SK-N-SH (cell line): ENCODE measurements at regions not wholly inside any gene's neighbourhood (a gene's known extent, or its start where the extent isn't known, plus 50 kb on each side); places are given as distances from the start of the nearest gene placed in this dataset.

Experiments
- CTCF ChIA-PET: fragments of 300-600, 350-600 bp; formaldehyde crosslinking; extraction: SDS; loops from one replicate; lab custom pipeline; 2021; lab: Yijun Ruan, JAX
- POLR2A ChIA-PET: fragments of 350-600 bp; sonication (Branson Sonifier 250); formaldehyde crosslinking; extraction: SDS; loops from one replicate; lab custom pipeline; 2020; ENCODE audit warnings: antibody characterized with exemption, inconsistent platforms; lab: Yijun Ruan, JAX
- DNase-seq: peaks from one replicate; pipeline ENCODE4 v3.0.0; 2012
- H2AFZ ChIP-seq: fragments of 200-600 bp; sonication (generic); 2 replicates; pipeline ENCODE4 v1.8.1; 2016; ENCODE audit warnings: antibody characterized with exemption, mild to moderate bottlenecking, low read depth
- H3F3A ChIP-seq: fragments of 200-600 bp; sonication (generic); replicated peaks from 2 replicates; pipeline ENCODE3; 2016; ENCODE audit warnings: antibody characterized with exemption, mild to moderate bottlenecking; ENCODE audit not compliant: insufficient read depth
- H3K27ac ChIP-seq, 2 experiments: fragments of 200-500 bp in 1 of 2; fragments of 200-600 bp in 1 of 2; sonication (Bioruptor generic) in 1 of 2; sonication (generic), shearing (Covaris generic) in 1 of 2; 2 replicates each; pipeline versions ENCODE4 v1.5.1 to v1.6.1; 2014 to 2016; ENCODE audit warnings: low read depth in 2 of 2, inconsistent platforms in 1 of 2, low read length in 1 of 2, mild to moderate bottlenecking in 1 of 2, mixed read lengths in 1 of 2
- H3K27me3 ChIP-seq: fragments of 200-600 bp; sonication (generic), shearing (Covaris generic); 2 replicates; pipeline ENCODE4 v1.6.1; 2016; ENCODE audit warnings: mixed run types; ENCODE audit not compliant: insufficient read depth
- H3K36me3 ChIP-seq, 2 experiments: fragments of 200-500 bp in 1 of 2; fragments of 200-600 bp in 1 of 2; sonication (Bioruptor generic) in 1 of 2; sonication (generic) in 1 of 2; replicated peaks in 1 of 2; 2 replicates each; pipeline versions ENCODE3 to v1.5.1; 2014 to 2016; ENCODE audit warnings: low read length in 1 of 2, mild to moderate bottlenecking in 1 of 2; ENCODE audit not compliant: insufficient read depth in 2 of 2, control insufficient read depth in 1 of 2
- H3K4me1 ChIP-seq, 2 experiments: fragments of 200-500 bp in 1 of 2; fragments of 200-600 bp in 1 of 2; sonication (Bioruptor generic) in 1 of 2; sonication (generic), shearing (Covaris generic) in 1 of 2; 2 replicates each; pipeline versions ENCODE4 v1.5.1 to v1.6.1; 2014 to 2016; ENCODE audit warnings: low read depth in 1 of 2, low read length in 1 of 2, mixed run types in 1 of 2; ENCODE audit not compliant: insufficient read depth in 2 of 2, control insufficient read depth in 1 of 2
- H3K4me2 ChIP-seq: fragments of 200-600 bp; sonication (generic), shearing (Covaris generic); 2 replicates; pipeline ENCODE4 v1.6.1; 2017; ENCODE audit warnings: mixed run types
- H3K4me3 ChIP-seq, 2 experiments: fragments of 200-500 bp in 1 of 2; fragments of 200-600 bp in 1 of 2; sonication (Bioruptor generic) in 1 of 2; sonication (generic), shearing (Covaris generic) in 1 of 2; 2 replicates each; pipeline versions ENCODE4 v1.5.1 to v1.8.1; 2014 to 2016; ENCODE audit warnings: low read depth in 2 of 2, inconsistent platforms in 1 of 2, low read length in 1 of 2, mild to moderate bottlenecking in 1 of 2, mixed read lengths in 1 of 2, moderate library complexity in 1 of 2
- H3K79me2 ChIP-seq: fragments of 200-600 bp; sonication (generic); 2 replicates; pipeline ENCODE4 v1.8.1; 2017; ENCODE audit warnings: mild to moderate bottlenecking; ENCODE audit not compliant: insufficient read depth
- H3K9ac ChIP-seq: fragments of 200-600 bp; sonication (generic); 2 replicates; pipeline ENCODE4 v1.6.1; 2017; ENCODE audit warnings: mixed run types
- H3K9me2 ChIP-seq: fragments of 200-600 bp; sonication (generic); 2 replicates; pipeline ENCODE4 v1.6.1; 2017; ENCODE audit warnings: mixed run types
- H3K9me3 ChIP-seq: fragments of 200-600 bp; sonication (generic); 2 replicates; pipeline ENCODE4 v1.6.1; 2017; ENCODE audit warnings: mixed run types, mild to moderate bottlenecking, moderate library complexity
- H4K20me1 ChIP-seq: fragments of 200-600 bp; sonication (generic); 2 replicates; pipeline ENCODE4 v1.6.1; 2017; ENCODE audit warnings: mild to moderate bottlenecking, mixed run types; ENCODE audit not compliant: insufficient read depth
- ELF1 ChIP-seq: IDR thresholded peaks from 2 replicates; pipeline ENCODE4 v1.4.0; 2012
- EZH2phosphoT487 ChIP-seq: fragments of 200-600 bp; sonication (generic); IDR thresholded peaks from 2 replicates; pipeline ENCODE4 v1.6.1; 2017; ENCODE audit warnings: low read depth, mixed run types, mild to moderate bottlenecking, antibody characterized with exemption, moderate library complexity, borderline replicate concordance
- FOXM1 ChIP-seq: IDR thresholded peaks from 2 replicates; pipeline ENCODE4 v1.4.0; 2012; ENCODE audit warnings: low read depth, mild to moderate bottlenecking
- GATA2 ChIP-seq: sonication (generic); formaldehyde crosslinking; IDR thresholded peaks from 2 replicates; pipeline ENCODE4 v1.5.0; 2020; ENCODE audit warnings: mild to moderate bottlenecking, missing genetic modification reagents
- JUND ChIP-seq: IDR thresholded peaks from 2 replicates; pipeline ENCODE4 v1.4.0; 2012
- MEF2A ChIP-seq: IDR thresholded peaks from 2 replicates; pipeline ENCODE4 v1.4.0; 2012; ENCODE audit warnings: low read depth, borderline replicate concordance
- NFIC ChIP-seq: IDR thresholded peaks from 2 replicates; pipeline ENCODE4 v1.4.0; 2012; ENCODE audit warnings: borderline replicate concordance
- NRF1 ChIP-seq: IDR thresholded peaks from 2 replicates; pipeline ENCODE4 v1.6.1; 2012; ENCODE audit warnings: low read depth, mild to moderate bottlenecking, low read length
- POLR2AphosphoS5 ChIP-seq: IDR thresholded peaks from 2 replicates; pipeline ENCODE4 v1.6.1; 2012; ENCODE audit warnings: low read depth, low read length
- RAD21 ChIP-seq: IDR thresholded peaks from 2 replicates; pipeline ENCODE4 v1.6.1; 2012; ENCODE audit warnings: mild to moderate bottlenecking, low read length
- RCOR1 ChIP-seq: fragments of 150-350 bp; IDR thresholded peaks from 2 replicates; pipeline ENCODE4 v1.6.1; 2017; ENCODE audit warnings: antibody characterized with exemption, low read length
- RFX5 ChIP-seq: IDR thresholded peaks from 2 replicates; pipeline ENCODE4 v1.6.1; 2012; ENCODE audit warnings: mild to moderate bottlenecking, improper control_type of control experiment, low read length
- SIN3A ChIP-seq: IDR thresholded peaks from 2 replicates; pipeline ENCODE4 v1.6.1; 2012; ENCODE audit warnings: low read depth, mild to moderate bottlenecking, low read length, moderate library complexity, borderline replicate concordance
- SMC3 ChIP-seq: IDR thresholded peaks from 2 replicates; pipeline ENCODE4 v1.6.1; 2012; ENCODE audit warnings: low read depth, low read length, improper control_type of control experiment
- TAF1 ChIP-seq: IDR thresholded peaks from 2 replicates; pipeline ENCODE4 v1.6.1; 2012; ENCODE audit warnings: low read depth, mild to moderate bottlenecking, low read length, moderate library complexity, borderline replicate concordance
- TEAD4 ChIP-seq: IDR thresholded peaks from 2 replicates; pipeline ENCODE4 v1.4.0; 2012; ENCODE audit warnings: mild to moderate bottlenecking, borderline replicate concordance; ENCODE audit not compliant: insufficient read depth
- YY1 ChIP-seq: IDR thresholded peaks from 2 replicates; pipeline ENCODE4 v1.4.0; 2012; ENCODE audit warnings: low read depth, mild to moderate bottlenecking
- WGBS: methylation state at CpG from one replicate; pipeline ENCODE4 v1.1.6; 2017; ENCODE audit warnings: low lambda C conversion rate; 5-methylcytosine and 5-hydroxymethylcytosine counted together
- TF ChIP-seq, protein P1 (sequence below): fragments of 150-350 bp; IDR thresholded peaks from 2 replicates; pipeline ENCODE4 v1.6.1; 2017; ENCODE audit warnings: antibody characterized with exemption, low read length, low read depth, borderline replicate concordance
- TF ChIP-seq, protein P2 (sequence below): IDR thresholded peaks from 2 replicates; pipeline ENCODE4 v1.4.0; 2012; ENCODE audit warnings: low read depth
- TF ChIP-seq, protein P3 (sequence below): IDR thresholded peaks from 2 replicates; pipeline ENCODE4 v1.4.0; 2012; ENCODE audit warnings: low read depth, borderline replicate concordance
- TF ChIP-seq, protein P4 (sequence below): fragments of 150-350 bp; IDR thresholded peaks from 2 replicates; pipeline ENCODE4 v1.6.1; 2016; ENCODE audit warnings: mild to moderate bottlenecking, low read depth, low read length

DNA sequence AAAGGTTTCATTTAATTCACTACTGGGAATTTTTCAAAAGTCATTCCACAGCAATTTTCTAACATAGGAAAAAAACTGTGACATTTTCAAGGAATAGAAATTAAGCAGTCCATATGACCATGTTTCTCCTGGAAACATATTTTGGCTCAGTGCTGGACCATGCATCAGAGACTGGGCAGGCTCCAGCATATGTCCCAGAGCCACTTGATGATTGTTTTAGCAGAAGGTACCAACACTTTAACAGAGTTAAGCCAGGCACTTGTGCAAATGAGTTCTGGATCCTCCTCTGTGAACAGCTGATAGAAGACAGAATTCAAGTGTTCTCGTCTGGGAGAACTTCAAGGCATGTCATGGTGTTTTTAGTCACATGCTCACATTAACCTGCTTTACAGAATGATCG, 516.3 kb downstream of the COL12A1 start:
- H3K9me2 ChIP-seq, result no peaks in the 10 kb centered on the region
- no peaks in the 10 kb centered on the region for H3F3A ChIP-seq
- TF ChIP-seq EZH2phosphoT487 (no peak), SIN3A (no peak), MEF2A (no peak), ELF1 (no peak), POLR2AphosphoS5 (no peak), TEAD4 (no peak), YY1 (no peak), SMC3 (no peak), TAF1 (no peak)
- TF ChIP-seq, protein P1, sequence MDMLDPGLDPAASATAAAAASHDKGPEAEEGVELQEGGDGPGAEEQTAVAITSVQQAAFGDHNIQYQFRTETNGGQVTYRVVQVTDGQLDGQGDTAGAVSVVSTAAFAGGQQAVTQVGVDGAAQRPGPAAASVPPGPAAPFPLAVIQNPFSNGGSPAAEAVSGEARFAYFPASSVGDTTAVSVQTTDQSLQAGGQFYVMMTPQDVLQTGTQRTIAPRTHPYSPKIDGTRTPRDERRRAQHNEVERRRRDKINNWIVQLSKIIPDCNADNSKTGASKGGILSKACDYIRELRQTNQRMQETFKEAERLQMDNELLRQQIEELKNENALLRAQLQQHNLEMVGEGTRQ, result no peak
- TF ChIP-seq, protein P2, sequence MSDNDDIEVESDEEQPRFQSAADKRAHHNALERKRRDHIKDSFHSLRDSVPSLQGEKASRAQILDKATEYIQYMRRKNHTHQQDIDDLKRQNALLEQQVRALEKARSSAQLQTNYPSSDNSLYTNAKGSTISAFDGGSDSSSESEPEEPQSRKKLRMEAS, result no peak
- TF ChIP-seq, protein P3, sequence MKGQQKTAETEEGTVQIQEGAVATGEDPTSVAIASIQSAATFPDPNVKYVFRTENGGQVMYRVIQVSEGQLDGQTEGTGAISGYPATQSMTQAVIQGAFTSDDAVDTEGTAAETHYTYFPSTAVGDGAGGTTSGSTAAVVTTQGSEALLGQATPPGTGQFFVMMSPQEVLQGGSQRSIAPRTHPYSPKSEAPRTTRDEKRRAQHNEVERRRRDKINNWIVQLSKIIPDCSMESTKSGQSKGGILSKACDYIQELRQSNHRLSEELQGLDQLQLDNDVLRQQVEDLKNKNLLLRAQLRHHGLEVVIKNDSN, result no peak
- TF ChIP-seq, protein P4, sequence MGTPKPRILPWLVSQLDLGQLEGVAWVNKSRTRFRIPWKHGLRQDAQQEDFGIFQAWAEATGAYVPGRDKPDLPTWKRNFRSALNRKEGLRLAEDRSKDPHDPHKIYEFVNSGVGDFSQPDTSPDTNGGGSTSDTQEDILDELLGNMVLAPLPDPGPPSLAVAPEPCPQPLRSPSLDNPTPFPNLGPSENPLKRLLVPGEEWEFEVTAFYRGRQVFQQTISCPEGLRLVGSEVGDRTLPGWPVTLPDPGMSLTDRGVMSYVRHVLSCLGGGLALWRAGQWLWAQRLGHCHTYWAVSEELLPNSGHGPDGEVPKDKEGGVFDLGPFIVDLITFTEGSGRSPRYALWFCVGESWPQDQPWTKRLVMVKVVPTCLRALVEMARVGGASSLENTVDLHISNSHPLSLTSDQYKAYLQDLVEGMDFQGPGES, result no peak
- H3K27me3 ChIP-seq, result no peaks in the 10 kb centered on the region
- H3K4me1 ChIP-seq, result no peaks in the 10 kb centered on the region
- DNase-seq, result no peak
- H3K9me3 ChIP-seq, result no peaks in the 10 kb centered on the region
- H2AFZ ChIP-seq, result no peak overlapping the region
- no peaks in the 10 kb centered on the region for H3K79me2 ChIP-seq
- H3K36me3 ChIP-seq, result no peaks in the 10 kb centered on the region
- CTCF ChIA-PET, result no interaction called here
- H3K27ac ChIP-seq, result no peak overlapping the region
- WGBS, result 11% methylated on average over 2 of the region's 2 CpGs
- H3K4me3 ChIP-seq, result no peak overlapping the region
- H4K20me1 ChIP-seq, result no peaks in the 10 kb centered on the region
- POLR2A ChIA-PET, result no interaction called here
- H3K4me2 ChIP-seq, result no peak overlapping the region
- H3K9ac ChIP-seq, result no peak overlapping the region

DNA sequence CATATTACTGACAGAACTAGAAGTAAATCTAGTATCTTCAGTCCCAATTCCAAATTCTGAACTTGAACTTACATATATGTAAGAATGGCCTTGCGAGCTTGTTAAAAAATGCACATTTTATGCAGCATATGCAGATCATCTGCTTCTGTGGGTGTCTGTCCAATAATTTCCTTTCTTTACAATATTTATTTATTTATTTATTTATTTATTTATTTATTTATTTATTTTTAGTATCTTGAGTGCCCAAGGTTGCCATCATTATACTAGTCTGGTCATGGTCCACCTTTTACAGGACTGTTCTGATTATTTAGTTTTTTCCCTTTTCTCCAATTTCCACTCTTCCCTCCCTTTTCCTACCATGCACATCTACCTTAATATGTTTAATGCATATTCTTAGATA, 528.4 kb downstream of the COL12A1 start:
- CTCF ChIA-PET, result no interaction called here
- Histone ChIP-seq H3K79me2 (no peaks in the 10 kb centered on the region), H3F3A (no peaks in the 10 kb centered on the region)
- no peak for TF ChIP-seq YY1
- TF ChIP-seq, protein P2, result no peak
- TF ChIP-seq NFIC, result no peak
- no peak for TF ChIP-seq JUND
- TF ChIP-seq TAF1, result no peak
- TF ChIP-seq, protein P3, result no peak
- TF ChIP-seq NRF1, result no peak
- no peak for TF ChIP-seq FOXM1
- TF ChIP-seq ELF1, result no peak
- no peak for TF ChIP-seq RCOR1
- no peak for TF ChIP-seq GATA2 (CRISPR knock-in tag)
- no peak for TF ChIP-seq RAD21
- TF ChIP-seq RFX5, result no peak
- TF ChIP-seq, all 33 proteins: peak for 0
- DNase-seq, result no peak
- Histone ChIP-seq H3K9me3 (no peaks in the 10 kb centered on the region), H3K27me3 (no peaks in the 10 kb centered on the region), H3K9me2 (no peaks in the 10 kb centered on the region), H3K4me3 (no peak overlapping the region), H3K36me3 (no peaks in the 10 kb centered on the region), H3K9ac (no peak overlapping the region), H2AFZ (no peak overlapping the region), H3K4me2 (no peak overlapping the region), H4K20me1 (no peaks in the 10 kb centered on the region), H3K4me1 (no peaks in the 10 kb centered on the region), H3K27ac (no peak overlapping the region)
- 0% methylated on average over 1 of the region's 1 CpG for WGBS
- POLR2A ChIA-PET, result no interaction called here
